NB4 (cell line): ENCODE measurements at regions not wholly inside any gene's neighbourhood (a gene's known extent, or its start where the extent isn't known, plus 50 kb on each side); places are given as distances from the start of the nearest gene placed in this dataset.

Experiments used
- CTCF ChIP-seq: IDR thresholded peaks from one replicate; pipeline ENCODE4 v1.5.1; 2012; ENCODE audit warnings: low read depth, low read length
- POLR2A ChIP-seq: IDR thresholded peaks from 2 replicates; pipeline ENCODE4 v1.6.1; 2011; ENCODE audit warnings: mild to moderate bottlenecking; ENCODE audit not compliant: insufficient read length; ENCODE audit errors: extremely low read depth

DNA sequence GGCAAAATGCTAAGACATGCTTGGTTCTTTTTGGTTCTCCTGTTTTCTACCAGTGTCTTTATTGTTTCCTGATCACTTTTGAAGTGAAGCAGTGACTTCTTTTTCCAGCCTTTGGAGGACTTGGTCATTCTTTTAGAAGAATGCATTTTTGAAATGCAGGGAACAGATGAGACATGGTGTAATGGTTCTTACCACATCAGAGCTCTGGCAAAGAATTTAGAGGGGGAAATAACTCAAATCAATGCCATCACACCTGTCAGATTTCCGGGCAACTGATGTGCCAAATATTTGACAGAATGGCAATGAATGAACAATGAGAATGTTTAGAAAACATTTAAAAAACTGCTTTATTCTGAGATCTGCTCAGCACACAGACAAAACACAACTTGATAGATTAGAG lies 519.6 kb downstream of the IQCM start:
- TF ChIP-seq CTCF (no peak), POLR2A (no peak)
